Glutamatergic neuron (in vitro differentiated cells): ENCODE measurements at regions not wholly inside any gene's neighbourhood (a gene's known extent, or its start where the extent isn't known, plus 50 kb on each side); places are given as distances from the start of the nearest gene placed in this dataset.

Experiments
- DNase-seq: peaks from one replicate; pipeline ENCODE4 v3.0.0; 2022
- H3K27ac Mint-ChIP-seq: one replicate; pipeline ENCODE4 v1.8.0; 2020; ENCODE audit warnings: mild to moderate bottlenecking, mixed read lengths, inconsistent platforms; ENCODE audit not compliant: unreplicated experiment
- H3K27me3 Mint-ChIP-seq: one replicate; pipeline ENCODE4 v1.8.0; 2020; ENCODE audit warnings: mild to moderate bottlenecking, moderate library complexity, mixed read lengths, inconsistent platforms; ENCODE audit not compliant: unreplicated experiment
- H3K36me3 Mint-ChIP-seq: one replicate; pipeline ENCODE4 v1.8.0; 2020; ENCODE audit warnings: mild to moderate bottlenecking, mixed read lengths, inconsistent platforms; ENCODE audit not compliant: unreplicated experiment
- H3K4me1 Mint-ChIP-seq: one replicate; pipeline ENCODE4 v1.8.0; 2020; ENCODE audit warnings: mild to moderate bottlenecking, low read depth, mixed read lengths, inconsistent platforms; ENCODE audit not compliant: unreplicated experiment
- H3K4me3 Mint-ChIP-seq: one replicate; pipeline ENCODE4 v1.8.0; 2020; ENCODE audit warnings: mild to moderate bottlenecking, mixed read lengths, inconsistent platforms; ENCODE audit not compliant: unreplicated experiment
- H3K9me3 Mint-ChIP-seq: one replicate; pipeline ENCODE4 v1.8.0; 2020; ENCODE audit warnings: mild to moderate bottlenecking, moderate library complexity, mixed read lengths, inconsistent platforms; ENCODE audit not compliant: unreplicated experiment
- CTCF ChIP-seq: fragments of 200-600 bp; sonication (generic); IDR thresholded peaks from one replicate; pipeline ENCODE4 v1.5.0; 2021; ENCODE audit not compliant: partially characterized antibody, unreplicated experiment

GRCh38 chr3:79917561-79917960 lies 149.8 kb upstream of the ROBO1 start:
- Mint-ChIP-seq H3K27ac (no peak overlapping the region), H3K36me3 (no peaks in the 10 kb centered on the region), H3K4me1 (no peaks in the 10 kb centered on the region), H3K9me3 (no peaks in the 10 kb centered on the region), H3K27me3 (no peaks in the 10 kb centered on the region), H3K4me3 (no peak overlapping the region)
- no peak for DNase-seq
- TF ChIP-seq CTCF, result no peak

DNA sequence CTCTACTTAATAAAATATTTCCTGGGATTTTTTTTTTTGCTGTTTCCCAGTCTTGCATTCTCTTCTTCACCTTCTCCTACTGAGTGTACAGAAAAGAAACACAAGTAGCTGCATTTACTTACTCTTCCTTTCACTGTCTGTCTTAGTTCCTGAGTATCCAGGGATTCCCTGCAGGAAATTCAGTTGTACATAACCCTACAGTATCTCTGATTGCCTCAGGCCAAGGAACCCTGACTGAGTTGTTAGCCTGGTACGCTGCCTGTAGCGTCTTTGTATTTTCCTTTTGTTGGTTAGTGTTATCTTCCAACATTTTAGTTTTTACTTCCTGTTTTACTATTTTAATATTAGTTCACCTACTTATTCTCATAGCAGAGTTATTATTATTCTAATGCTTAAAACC lies 142.5 kb upstream of the ROBO1 start:
- H3K4me3 Mint-ChIP-seq, result no peak overlapping the region
- H3K9me3 Mint-ChIP-seq, result no peaks in the 10 kb centered on the region
- no peak for TF ChIP-seq CTCF
- H3K27me3 Mint-ChIP-seq, result no peaks in the 10 kb centered on the region
- H3K36me3 Mint-ChIP-seq, result no peaks in the 10 kb centered on the region
- no peak overlapping the region for H3K27ac Mint-ChIP-seq
- no peaks in the 10 kb centered on the region for H3K4me1 Mint-ChIP-seq
- no peak for DNase-seq

DNA sequence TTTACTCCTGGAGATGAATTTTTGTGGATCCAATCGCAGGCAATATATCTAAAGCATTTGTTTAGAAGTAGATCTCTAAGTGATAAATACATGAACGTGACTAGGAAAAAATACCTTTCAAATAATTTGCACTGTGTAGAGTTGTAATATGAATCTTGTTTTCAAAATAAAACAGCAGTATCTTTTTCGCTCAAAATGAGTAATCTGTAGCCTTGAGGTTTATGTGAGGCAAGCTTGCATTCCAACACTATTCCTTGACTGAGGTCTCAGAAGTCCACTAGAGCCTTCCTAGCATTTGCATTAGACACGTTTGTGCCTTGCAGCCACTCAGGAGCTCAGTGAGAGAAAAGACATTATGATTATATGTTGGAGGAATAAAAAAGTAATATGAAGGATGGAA lies 138.3 kb upstream of the ROBO1 start:
- H3K9me3 Mint-ChIP-seq, result no peaks in the 10 kb centered on the region
- H3K27ac Mint-ChIP-seq, result no peak overlapping the region
- no peaks in the 10 kb centered on the region for H3K36me3 Mint-ChIP-seq
- no peak overlapping the region for H3K4me3 Mint-ChIP-seq
- no peak for DNase-seq
- TF ChIP-seq CTCF, result no peak
- H3K27me3 Mint-ChIP-seq, result no peaks in the 10 kb centered on the region
- no peaks in the 10 kb centered on the region for H3K4me1 Mint-ChIP-seq

DNA sequence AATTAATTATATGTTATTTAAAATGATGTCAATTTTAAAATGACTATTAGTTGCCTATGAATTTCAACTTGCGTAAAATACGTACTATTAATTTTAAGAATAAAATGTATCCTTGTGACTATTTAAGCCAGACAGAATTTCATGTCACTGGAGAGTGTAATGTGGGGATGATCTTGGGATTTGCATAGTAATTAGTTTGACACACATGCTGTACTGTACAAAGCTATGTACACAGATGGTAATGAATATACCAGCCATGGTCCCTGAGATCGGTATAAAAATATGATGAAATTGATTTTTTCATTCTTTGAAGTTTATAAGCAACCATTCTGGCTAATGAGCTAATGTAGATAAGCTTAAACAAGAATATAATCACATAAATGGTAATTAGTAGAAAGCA lies 134.4 kb upstream of the ROBO1 start:
- Mint-ChIP-seq H3K9me3 (no peaks in the 10 kb centered on the region), H3K4me3 (no peak overlapping the region), H3K4me1 (no peaks in the 10 kb centered on the region), H3K27ac (no peak overlapping the region), H3K36me3 (no peaks in the 10 kb centered on the region), H3K27me3 (no peaks in the 10 kb centered on the region)
- TF ChIP-seq CTCF, result no peak
- DNase-seq, result no peak

- Mint-ChIP-seq H3K27ac (no peak overlapping the region), H3K4me3 (no peak overlapping the region), H3K9me3 (no peaks in the 10 kb centered on the region), H3K36me3 (no peaks in the 10 kb centered on the region), H3K4me1 (no peaks in the 10 kb centered on the region), H3K27me3 (no peaks in the 10 kb centered on the region)
- TF ChIP-seq CTCF, result no peak
- DNase-seq, result no peak
These were observed 131.1 kb upstream of the ROBO1 start for GRCh38 chr3:79898907-79899306.
